AML-193 (cell line): ENCODE measurements at regions not wholly inside any gene's neighbourhood (a gene's known extent, or its start where the extent isn't known, plus 50 kb on each side); places are given as distances from the start of the nearest gene placed in this dataset.

ENCODE experiments used
- DNase-seq, 2 experiments: peaks; one replicate each; lab custom pipeline; 2025; lab: John Stamatoyannopoulos, UW

DNA sequence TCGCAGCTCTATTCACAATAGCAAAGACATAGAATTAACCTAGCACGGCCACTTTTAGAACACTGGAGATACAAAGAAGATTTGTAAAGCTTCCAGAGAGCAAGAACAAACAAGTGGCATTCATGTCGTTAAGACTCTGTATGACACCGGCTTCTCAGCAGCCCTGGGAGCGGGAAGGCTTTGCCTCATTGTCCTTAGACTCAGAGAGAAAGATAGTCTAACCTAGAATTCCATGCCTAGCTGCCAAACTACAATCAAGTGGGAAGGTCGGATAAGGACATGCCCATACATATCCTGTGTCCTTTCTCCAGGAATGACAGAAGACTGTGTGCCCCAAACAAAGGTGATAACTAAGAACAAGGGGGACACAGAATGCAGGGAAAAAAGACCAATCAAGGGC, 1038.3 kb downstream of the BCL11B start:
- no peak for DNase-seq

DNA sequence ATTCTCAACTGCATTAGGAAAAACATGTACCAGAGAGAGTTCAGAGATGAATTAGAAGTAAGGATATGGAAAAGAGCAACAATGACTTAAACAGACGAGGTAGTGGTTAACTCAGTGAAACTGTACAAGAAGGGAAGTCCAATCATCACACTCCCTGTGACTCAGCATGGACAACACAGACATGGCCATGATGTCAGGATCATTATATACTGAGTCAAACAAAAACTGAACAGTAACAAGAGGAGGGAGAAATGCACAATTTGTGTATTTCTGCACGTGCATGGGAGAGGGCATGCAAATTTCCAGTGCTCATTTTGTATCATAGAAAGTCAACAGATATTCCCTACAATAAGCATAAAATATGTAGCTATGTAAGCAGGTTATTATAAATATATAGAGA, 1037.8 kb downstream of the BCL11B start:
- no peak for DNase-seq

DNA sequence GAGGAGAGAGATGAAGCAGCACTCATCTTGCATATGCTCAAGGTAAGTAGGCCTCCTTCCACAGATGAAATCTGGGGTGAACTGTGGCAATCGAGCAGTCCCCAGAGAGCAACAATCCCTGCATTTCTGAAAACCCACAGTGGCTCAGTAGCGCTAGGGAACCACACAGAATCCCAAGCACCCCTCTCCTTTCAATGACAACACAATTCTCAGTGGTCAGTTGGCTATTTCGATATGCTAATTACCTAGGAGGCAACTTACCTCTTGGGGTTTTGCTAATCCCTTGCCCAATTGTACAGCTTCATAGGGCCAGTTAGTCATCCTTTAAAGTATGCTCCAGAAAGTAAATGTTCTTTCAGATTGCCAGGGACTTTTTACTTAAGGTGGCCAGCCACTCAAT, 1035.7 kb downstream of the BCL11B start:
- no peak for DNase-seq

DNA sequence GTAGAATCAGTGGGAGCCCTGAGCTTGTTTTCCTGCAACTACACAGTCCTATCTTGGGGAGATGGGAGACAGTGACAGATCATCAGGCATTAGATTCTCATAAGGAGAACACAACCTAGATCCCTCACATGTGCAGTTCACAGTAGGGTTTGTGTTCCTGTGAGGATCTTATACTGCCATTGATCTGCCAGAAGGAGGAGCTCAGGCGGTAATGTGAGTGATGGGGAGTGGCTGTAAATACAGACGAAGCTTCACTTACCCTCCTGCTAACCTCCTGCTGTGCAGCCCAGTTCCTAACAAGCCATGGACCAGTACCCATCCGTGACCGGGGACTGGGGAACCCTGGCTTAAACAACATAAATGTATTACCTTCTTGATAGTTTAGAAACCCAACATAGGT, 1034.1 kb downstream of the BCL11B start:
- DNase-seq = no peak

DNA sequence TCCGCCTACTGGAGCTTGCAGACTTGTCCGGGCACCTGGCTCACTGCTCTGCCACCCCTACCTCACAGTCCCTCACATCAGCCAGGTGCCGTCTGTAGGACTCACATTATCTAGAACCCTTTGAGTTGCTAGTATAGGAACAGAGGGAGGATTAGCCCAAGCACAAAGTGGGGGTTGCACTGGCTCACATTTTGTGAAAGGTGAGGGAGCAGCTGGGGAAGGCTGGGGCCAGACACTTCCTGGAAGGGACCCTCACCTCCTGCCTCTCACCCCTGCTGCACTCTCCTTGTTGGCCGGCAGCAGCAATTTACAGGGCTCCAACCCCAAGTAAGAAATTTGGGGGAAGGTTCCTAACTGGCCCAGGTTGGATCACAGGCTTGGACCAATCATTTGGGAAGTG, 1031.6 kb downstream of the BCL11B start:
- no peak for DNase-seq

DNA sequence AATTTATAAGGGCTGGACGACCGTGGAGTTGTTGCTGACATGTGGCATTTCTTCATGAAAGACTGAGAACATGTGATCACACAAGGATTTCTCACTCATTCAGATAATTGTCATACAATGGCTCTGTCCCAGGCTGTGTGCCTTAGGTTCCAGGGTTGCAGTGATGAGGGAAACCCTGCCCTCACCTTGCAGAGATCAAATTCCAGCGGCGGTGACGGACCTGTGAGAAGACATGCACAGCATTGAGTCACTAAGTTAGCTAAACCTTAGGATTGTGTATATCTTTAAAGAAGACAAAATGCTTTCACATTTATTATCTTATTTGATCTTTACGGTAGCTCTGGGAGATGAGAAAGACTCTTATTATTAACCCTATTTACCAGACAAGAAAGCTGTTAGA, 1029.1 kb downstream of the BCL11B start:
- DNase-seq = no peak

DNA sequence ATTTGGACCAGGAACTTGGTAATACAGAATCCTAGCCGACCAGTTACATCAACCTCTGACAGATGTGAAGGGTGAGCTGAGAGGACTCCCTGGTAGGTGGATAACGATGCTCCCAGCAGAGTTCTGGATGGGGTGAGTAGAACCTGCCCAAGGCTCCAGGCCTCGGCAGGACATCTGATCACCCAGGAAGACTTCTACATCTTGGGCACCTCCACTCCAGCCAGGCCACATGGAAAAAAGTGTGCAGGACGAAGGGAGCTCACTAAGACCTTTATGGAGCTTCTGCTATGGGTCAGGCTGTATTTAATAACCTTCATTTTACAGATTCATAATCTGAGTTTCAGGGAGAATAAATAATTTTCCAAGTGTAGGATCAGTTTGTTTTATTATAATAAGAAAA, 1028.7 kb downstream of the BCL11B start:
- no peak for DNase-seq

DNA sequence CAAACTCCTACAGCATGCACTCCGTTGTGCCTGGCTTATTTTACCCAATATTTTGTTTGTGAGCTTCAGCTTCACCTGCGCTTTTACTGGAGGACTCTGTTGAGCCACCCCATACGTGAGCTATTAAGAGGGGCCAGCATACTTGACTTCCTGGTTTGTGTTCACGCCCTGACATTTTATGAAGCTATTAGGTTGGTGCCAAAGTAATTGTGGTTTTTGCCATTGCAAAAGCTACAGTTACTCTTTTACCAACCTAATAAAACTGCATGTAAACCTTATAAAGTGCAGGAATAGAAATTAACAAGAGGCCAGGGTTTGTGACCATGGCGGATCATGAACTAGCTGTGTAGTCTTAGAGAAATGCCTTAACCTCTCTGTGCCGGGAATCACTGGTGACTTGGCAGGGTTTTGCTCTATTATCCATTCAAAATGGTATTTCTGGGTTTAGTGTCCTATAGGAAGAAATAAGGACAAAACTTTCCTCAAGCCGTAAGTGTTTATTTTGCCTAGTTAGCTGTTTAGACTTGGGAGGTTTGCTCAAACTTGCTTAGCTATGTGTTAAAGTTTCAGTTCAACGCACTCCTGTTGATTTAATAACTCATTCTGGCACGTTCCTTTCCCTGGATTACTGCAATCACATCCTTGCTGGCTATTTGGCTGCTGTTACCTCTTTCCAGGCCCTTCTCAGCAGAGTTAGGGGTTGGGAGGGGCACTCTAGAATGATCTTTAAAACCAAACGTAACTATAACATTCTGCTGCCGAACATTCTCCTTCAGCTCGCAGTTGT, 1027.6 kb downstream of the BCL11B start:
- no peak for DNase-seq

DNA sequence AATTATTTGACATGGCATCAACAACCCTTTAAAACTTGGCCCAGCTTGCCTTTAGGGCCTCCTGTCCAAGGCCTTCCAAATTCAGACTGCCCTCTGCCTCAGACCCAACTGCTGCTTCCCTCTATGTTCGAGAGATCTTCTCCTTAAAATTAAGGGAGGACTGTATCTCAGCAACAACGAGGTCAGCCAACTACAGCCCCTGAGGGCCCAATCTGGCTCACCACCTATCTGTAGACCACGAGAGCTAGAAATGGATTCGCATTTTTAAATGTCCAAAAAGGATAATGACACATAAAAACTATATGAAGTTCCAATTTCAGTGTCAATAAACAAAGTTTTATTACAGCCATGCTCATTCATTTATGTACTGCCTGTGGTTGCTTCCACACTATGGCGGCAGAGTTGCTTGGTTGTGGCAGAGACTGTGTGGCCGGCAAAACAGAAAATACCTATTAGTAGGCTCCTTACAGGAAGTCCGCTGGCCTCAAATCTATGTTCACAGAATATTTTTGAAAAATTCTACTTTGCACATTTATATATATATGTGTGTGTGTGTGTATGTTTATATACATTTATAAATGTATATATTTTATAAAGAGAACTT, 1026.9 kb downstream of the BCL11B start:
- DNase-seq = no peak

DNA sequence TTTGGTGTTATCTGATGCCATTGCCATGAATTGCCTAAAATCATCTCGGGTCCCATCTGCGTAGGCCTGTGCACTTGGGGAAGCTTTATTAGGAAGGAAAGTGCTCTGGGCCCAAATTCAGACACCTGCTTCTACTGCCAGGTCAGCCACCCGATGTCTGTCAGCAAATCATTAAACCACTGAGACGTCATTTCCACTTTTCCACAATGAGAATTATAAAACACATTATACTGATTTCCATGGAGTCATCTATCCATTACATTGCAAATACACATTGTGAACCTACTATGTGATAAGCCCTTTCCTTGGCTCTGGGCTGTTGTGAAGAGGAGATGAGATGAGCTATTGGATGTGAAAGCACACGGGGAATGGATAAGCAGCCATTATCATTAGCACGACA, 1022.9 kb downstream of the BCL11B start:
- DNase-seq = no peak

DNA sequence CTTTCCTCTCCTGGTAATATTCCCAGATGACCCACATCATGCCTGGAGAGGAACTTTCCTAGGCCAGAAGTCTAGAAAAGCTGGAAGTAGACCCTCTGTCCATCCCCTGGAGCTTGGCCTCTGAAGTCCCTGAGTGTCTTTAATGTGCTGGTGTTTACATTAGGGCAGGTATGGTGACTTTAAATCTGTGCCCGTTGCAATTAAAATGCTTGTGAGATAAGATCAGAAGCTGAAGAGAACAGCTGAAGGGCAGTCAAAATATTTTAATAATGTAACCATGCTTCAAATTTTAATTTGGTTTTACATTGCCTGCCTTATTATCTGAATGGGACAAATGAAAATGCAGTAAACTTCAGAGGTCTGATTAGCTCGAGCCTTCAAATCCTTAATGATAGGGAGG, 1022.5 kb downstream of the BCL11B start:
- no peak for DNase-seq

DNA sequence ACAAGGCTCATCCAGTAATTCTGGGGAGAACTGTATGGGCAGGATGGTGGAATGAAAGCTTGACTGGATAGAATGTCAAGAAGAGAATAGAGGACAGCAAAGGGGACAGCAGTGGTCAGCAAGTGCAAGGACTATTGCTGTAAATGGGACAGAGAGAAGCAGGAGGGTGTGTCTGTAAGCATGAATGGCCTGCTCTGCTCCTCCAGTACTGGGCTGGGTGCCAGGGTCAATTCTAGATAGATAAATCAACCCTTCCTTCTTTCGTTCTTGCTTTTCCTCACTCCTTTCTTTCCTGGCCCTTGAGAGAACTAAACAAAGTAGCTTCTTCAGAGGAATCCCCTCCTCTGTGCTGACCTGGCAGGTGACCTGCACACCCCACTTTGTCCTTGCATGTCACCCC, 1019.2 kb downstream of the BCL11B start:
- no peak for DNase-seq

DNA sequence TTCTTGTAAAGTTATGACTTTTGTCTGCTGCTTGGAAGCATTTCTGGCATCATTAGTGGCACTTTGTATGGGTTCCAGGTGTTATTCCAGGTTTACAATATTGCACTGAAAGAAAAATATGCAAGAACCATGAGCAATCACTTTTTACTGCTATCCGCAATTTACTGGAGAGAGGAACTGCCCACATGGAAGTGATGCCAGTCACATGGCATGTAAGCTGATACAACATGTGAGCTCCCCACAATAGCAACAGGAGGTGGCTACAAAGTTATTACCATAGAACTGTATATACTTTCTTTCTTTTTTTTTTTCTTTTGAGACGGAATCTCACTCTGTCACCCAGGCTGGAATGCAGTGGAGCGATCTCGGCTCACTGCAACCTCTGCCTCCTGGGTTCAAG, 1012.1 kb downstream of the BCL11B start:
- no peak for DNase-seq

DNA sequence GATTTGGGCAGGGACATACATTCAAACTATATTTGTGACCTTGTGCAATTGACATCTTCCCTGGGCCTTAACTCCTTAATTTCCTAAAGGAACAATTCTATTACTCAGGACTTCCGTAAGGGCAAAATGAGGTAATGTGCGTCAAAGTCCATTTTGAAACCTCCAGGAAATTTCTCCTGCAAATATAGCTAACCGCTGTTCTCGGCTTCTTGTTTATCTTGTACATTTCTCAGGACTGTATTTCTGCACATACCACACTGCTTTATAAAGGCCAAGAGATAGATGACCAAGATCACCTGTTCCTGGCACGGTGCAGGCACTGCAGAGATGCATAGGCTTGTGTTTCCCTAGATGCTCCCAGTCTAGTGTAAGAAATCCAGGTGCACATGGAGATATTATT, 1009.4 kb downstream of the BCL11B start:
- DNase-seq = no peak

DNA sequence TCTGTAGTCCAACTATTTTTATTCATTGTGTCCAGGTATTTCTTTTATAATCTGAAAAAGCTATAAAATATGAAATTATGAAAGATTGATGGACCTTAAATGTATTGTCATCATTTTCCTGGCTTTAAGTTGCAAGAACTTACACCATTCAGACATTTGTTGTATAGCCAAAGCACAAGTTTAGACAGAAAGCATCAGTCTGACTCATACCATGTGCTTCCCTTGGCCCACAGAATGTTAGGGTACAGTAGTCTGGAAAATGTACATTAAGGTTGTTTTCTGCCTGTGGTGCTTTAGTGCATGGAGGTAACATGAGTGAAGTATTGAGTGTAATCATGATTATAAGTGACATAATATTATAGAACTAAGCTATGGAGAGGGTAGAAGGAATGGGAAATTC, 1002.5 kb downstream of the BCL11B start:
- DNase-seq = no peak

DNA sequence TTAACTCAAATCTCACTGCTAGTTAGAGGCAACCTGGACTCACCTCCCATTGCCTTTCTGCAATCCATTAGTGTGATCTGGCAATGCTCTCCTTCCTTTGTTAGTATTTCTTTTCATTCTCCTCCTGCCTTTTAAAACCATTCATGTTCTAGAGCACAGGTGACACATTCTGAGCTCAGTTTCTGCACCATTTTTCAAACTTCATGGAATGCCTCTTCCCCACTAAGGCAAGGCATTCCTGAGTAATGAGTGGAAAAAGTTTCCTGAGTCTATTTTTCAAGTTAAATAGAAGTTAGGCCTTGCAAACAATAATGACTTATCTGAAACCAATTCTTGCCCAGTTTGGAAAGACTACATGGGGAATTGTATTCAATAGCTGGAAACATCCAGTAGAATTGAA, 1001.8 kb downstream of the BCL11B start:
- DNase-seq = no peak

DNA sequence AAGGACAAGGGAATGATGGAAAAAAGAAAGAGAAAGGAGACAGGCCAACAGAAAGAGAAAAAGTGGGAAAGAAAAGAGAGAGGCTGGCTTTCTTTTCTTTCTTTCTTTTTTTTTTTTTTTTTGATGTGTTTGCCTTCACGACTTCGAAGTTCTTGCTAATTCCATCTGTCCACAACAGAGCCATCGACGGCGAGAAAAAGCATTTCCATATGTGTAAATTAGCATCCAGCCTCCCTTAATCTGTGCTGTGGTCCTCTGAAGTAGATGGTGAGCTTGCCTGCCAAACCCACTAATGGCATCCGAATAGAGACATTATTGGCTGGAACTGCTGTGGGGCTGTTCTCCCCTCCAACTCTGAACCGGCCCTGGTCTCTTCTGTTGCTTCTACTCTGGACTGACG, 997.4 kb downstream of the BCL11B start:
- no peak for DNase-seq

DNA sequence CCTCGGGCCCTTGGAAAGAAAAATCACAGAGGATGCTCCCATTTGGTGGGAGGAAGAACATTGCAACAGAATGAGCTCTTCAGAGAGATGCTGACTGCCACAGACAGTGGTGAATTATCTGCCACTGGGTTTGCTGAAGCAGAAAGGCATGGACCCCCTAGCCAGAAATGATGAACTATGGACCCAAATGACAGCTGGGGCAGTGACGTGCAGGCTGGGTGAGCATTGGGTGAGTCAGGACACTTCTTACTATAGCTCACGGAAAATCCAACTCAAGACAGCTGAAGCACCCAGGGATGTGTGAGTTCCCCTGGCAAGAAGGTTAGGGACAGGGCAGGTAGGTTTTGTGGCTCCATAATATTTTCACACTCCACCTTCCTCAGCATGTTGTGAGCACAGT, 993.2 kb downstream of the BCL11B start:
- DNase-seq = no peak

DNA sequence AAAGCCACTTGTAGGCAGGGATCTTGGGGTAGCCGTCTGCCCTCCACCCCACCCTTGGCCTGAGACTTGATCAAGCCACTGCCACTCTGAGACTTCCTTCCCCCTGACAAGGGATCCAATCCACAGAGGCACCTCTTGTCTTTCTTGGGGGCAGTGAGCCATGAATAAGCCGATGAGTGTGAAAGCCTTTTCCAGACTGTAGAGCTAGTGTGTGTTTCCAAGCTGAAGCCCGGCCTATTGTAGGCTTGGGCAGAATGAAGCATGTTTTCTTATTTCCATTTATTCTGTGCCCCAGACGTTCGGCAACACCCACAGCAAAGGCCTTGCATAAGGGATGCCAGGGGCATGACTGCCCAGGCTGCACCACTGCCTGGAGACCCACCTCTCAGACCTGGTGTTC, 991.6 kb downstream of the BCL11B start:
- DNase-seq = no peak

DNA sequence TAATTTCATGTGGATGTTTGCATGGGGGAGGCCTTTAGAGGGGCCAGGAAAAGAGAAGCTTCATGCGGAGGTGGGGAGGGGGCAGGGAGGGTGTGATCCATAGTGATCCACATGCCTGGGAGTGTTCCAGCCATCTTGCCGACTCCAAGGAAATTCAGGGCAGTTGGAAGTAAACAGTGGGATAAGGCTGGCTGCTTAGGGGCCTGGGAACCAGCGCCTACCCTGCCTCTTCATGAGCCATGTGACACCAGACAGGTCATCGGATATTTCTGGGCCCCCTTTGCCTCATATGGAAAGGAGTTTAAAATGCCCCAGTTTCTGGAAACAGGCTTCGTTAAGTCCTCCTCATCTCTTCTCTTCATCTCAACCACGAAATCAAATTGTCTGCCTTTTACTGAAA, 983.2 kb downstream of the BCL11B start:
- no peak for DNase-seq

DNA sequence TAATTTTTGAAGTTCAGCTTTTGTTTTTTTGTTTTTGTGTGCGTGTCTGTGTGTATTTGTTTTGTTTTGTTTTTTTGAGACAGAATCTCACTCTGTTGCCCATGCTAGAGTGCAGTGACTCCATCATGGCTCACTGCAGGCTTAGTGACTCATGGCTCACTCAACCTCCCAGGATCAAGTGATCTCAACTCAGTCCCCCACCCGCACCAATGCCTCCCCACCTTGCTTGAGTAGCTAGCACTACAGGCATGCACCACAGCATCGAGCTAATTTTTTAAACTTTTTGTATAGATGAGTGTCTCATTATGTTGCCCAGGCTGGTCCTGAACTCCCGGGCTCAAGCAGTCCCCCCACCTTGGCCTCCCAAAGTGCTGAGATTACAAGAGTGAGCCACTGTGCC, 981.4 kb downstream of the BCL11B start:
- no peak for DNase-seq

DNA sequence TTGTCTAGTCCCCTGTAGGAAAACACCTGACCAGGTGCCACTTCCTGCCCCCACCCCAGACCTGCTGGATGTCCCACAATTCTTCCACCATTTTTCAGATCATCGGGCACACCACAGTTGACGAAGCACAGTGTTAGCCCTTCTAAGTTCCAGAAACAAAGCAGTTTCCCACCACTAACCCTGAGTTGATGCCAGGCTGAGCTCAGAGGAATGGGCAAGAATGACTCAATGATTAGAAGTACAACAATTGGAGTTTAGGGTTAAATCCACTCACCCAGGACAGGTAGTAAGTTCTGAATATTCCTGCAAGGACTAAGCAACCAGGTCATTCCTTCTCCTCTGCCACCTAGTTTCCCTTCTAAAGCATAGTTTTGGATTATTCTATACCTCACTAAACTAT, 979.8 kb downstream of the BCL11B start:
- DNase-seq = no peak

DNA sequence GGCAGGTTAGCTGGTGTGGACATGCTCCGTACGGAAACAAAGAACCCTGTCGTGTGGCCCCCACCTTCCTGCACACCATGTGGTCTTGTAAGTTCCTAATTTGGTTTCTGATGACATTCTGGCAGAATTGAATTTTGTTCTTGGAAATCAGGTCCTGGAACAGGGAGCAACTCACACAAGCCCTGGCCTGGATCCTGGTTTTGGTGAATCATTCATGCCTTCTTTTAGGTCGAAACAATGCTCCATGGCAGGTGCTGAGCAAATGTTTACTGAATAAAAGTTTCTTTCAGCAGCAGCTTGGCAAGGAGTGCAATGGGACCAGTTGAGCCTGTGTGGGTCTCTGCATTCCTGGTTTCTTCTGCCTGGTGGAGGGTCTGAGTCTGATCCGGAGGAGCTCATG, 978.4 kb downstream of the BCL11B start:
- DNase-seq = no peak

DNA sequence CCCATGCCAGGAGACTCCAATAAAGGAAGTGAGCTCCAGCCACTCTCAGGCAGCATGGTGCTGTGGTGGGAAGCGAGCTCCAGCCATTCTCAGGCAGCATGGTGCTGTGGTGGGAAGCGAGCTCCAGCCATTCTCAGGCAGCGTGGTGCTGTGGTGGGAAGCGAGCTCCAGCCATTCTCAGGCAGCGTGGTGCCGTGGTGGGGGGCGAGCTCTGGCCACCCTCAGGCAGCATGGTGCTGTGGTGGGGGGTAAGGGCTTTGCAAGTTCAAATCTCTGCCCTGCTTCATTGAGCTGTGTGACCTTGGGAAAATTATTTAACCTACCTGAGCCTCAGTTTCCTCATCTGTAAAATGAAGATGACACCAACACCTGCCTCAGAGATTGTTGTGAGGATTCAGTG, 975.1 kb downstream of the BCL11B start:
- no peak for DNase-seq
